ENCODE measurements at regions not wholly inside any gene's neighbourhood (a gene's known extent, or its start where the extent isn't known, plus 50 kb on each side); places are given as distances from the start of the nearest gene placed in this dataset.

GRCh38 chr1:94362466-94363058 is 55.6 kb upstream of the ABCD3 start:
- no peaks in the 10 kb centered on the region; the same call in 1 of the 2 replicates for H3K27me3 ChIP-seq (replicated peaks; ENCODE audit: control insufficient read depth, insufficient read depth, low read length)
- no peak for TF ChIP-seq CTCF (IDR thresholded peaks at IDR 0.05; ENCODE audit: insufficient read depth, low read length, poor library complexity, severe bottlenecking)
- no peak overlapping the region for H3K4me3 ChIP-seq (replicated peaks; ENCODE audit: low read depth, low read length)
- H3K36me3 ChIP-seq (ENCODE audit: control insufficient read depth, insufficient read depth, low read length): no peaks in the 10 kb centered on the region
- DNase-seq (ENCODE audit: extremely low read depth, insufficient read length): no peak

GRCh38 chr1:94358630-94359599 is 59.3 kb upstream of the ABCD3 start:
- no peak for DNase-seq (ENCODE audit: extremely low read depth, insufficient read length)
- H3K36me3 ChIP-seq (ENCODE audit: control insufficient read depth, insufficient read depth, low read length): no peaks in the 10 kb centered on the region

GRCh38 chr1:94357661-94358060 is 60.5 kb upstream of the ABCD3 start:
- no peak for DNase-seq (ENCODE audit: extremely low read depth, insufficient read length)
- Histone ChIP-seq H3K4me3 (replicated peaks; ENCODE audit: low read depth, low read length) (no peak overlapping the region), H3K27me3 (replicated peaks; ENCODE audit: control insufficient read depth, insufficient read depth, low read length) (no peaks in the 10 kb centered on the region; the same call in 1 of the 2 replicates), H3K36me3 (ENCODE audit: control insufficient read depth, insufficient read depth, low read length) (no peaks in the 10 kb centered on the region)
- TF ChIP-seq CTCF (IDR thresholded peaks at IDR 0.05; ENCODE audit: insufficient read depth, low read length, poor library complexity, severe bottlenecking): no peak

More at GRCh38 chr1:94358630-94359599, 59.3 kb upstream of the ABCD3 start:
- Histone ChIP-seq H3K4me3 (replicated peaks; ENCODE audit: low read depth, low read length) (no peak overlapping the region), H3K27me3 (replicated peaks; ENCODE audit: control insufficient read depth, insufficient read depth, low read length) (no peaks in the 10 kb centered on the region; the same call in 1 of the 2 replicates)
- TF ChIP-seq CTCF (IDR thresholded peaks at IDR 0.05; ENCODE audit: insufficient read depth, low read length, poor library complexity, severe bottlenecking): no peak

- Histone ChIP-seq H3K27me3 (replicated peaks; ENCODE audit: control insufficient read depth, insufficient read depth, low read length) (no peaks in the 10 kb centered on the region; the same call in 1 of the 2 replicates), H3K36me3 (ENCODE audit: control insufficient read depth, insufficient read depth, low read length) (no peaks in the 10 kb centered on the region), H3K4me3 (replicated peaks; ENCODE audit: low read depth, low read length) (no peak overlapping the region)
- DNase-seq (ENCODE audit: extremely low read depth, insufficient read length): no peak
- no peak for TF ChIP-seq CTCF (IDR thresholded peaks at IDR 0.05; ENCODE audit: insufficient read depth, low read length, poor library complexity, severe bottlenecking)
Observed at GRCh38 chr1:94355485-94355980, 62.7 kb upstream of the ABCD3 start.

- TF ChIP-seq CTCF (IDR thresholded peaks at IDR 0.05; ENCODE audit: insufficient read depth, low read length, poor library complexity, severe bottlenecking): no peak
- Histone ChIP-seq H3K36me3 (ENCODE audit: control insufficient read depth, insufficient read depth, low read length) (no peaks in the 10 kb centered on the region), H3K4me3 (replicated peaks; ENCODE audit: low read depth, low read length) (no peak overlapping the region), H3K27me3 (replicated peaks; ENCODE audit: control insufficient read depth, insufficient read depth, low read length) (no peaks in the 10 kb centered on the region)
- no peak for DNase-seq (ENCODE audit: extremely low read depth, insufficient read length)
Observed at GRCh38 chr1:94351481-94351880, 66.7 kb upstream of the ABCD3 start.

Data from GM06990 (cell line).